SH-SY5Y (cell line): ENCODE measurements at regions not wholly inside any gene's neighbourhood (a gene's known extent, or its start where the extent isn't known, plus 50 kb on each side); places are given as distances from the start of the nearest gene placed in this dataset.

ENCODE experiments used
- GATA2 ChIP-seq: IDR thresholded peaks from 2 replicates; pipeline ENCODE4 v1.6.1; 2011; ENCODE audit warnings: mild to moderate bottlenecking, low read depth, low read length
- GATA3 ChIP-seq: IDR thresholded peaks from 2 replicates; pipeline ENCODE4 v1.6.1; 2011; ENCODE audit warnings: low read depth, mild to moderate bottlenecking, low read length, moderate library complexity

DNA sequence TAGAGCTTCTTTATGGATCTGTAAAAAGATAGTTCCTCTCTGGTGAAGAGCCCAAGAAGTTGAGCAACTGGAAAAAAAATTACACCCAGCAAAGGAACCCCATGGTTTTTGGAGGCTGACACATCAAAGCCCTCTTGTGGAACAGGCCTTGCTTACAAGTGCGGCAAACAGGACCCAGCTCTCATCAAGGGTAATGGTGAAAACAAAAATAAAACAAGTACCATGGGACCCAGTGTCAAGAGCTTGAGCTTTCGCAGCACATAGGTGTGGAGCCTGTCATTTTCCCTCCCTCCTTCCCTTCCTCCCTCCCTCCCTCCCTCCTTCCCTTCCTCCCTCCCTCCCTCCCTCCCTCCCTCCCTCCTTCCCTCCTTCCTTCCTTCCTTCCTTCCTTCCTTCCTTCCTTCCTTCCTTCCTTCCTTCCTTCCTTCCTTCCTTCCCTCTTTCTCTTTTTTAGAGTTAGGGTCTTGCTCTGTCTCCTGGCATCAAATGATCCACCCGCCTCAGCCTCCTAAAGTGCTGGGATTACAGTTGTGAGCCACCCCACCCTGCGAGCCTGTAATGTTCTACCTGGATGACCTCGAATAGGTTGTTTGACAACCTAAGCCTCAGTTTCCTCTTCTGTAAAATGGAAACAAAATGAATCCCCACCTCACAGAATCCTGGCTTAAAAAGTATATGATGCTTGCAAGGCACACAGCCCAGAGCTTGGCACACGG lies 114.3 kb upstream of the RPH3A start:
- no peak for TF ChIP-seq GATA3
- no peak for TF ChIP-seq GATA2
